NCI-H2081 treated with DMSO at 0.1 percent for 48 hours (cell line): ENCODE measurements at regions not wholly inside any gene's neighbourhood (a gene's known extent, or its start where the extent isn't known, plus 50 kb on each side); places are given as distances from the start of the nearest gene placed in this dataset.
"Not testable (repeated sequence)": the region's sequence is repeated elsewhere in the genome, so short reads cannot be mapped to it uniquely, and the experiment has no call there.

Experiments
- DNase-seq: peaks from one replicate; lab custom pipeline; 2025; lab: John Stamatoyannopoulos, UW

DNA sequence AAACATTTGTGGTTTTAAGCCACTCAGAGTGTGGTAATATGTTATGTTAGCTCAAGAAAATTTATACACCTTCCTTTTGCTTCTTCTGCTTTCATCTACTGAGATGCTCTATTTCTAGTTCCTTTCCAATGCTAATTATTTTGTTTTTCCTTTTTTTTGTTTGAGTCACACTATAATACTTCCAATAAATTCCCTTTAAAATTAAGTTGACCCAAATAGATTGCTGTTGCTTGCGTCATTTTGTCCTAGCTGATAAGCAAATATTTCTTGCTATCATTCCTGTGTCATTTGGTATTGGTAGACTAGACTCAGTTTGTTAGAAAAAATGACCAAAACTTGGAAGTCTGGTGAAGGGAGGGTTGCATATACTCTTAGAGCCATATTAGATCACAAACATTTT, 437.0 kb upstream of the CNTN6 start:
- no peak for DNase-seq

DNA sequence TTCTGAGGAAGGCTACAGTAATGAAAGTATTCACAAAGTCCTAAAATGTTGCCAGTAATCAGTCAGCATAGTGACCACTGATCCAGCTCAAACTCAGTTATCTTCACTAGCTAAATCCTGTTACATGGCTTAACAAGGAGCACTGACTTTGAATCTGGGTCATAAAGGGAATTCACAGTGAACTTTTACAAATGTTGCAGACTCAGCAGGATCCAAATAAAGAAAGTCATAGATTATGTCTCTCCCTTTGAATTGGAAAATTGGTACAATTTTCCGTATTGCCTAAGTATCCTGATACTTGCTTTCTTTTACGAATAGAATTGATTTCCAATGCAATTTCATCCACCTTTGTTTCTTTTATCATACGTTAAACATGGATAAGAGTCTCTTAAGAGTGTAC, 431.5 kb upstream of the CNTN6 start:
- no peak for DNase-seq

GRCh38 chr3:674116-674515, 418.7 kb upstream of the CNTN6 start:
- no peak for DNase-seq

DNA sequence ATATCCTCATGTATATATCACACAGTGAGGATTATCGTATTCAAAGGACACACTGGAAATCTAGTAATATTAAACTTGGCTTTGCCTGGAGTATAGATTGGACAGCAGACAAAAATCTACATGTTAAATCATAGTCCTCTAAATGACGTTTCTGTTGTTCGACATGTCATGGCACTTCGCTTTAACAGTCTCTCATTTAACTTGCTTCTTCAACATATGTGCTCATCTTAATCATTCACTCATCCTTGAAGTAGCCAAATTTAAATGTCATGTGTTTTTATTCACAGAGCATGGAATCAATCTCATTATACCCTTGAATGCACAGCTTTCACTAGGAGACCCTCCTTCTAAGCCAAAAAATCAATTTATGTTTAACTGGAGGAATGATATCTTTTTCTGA, 417.0 kb upstream of the CNTN6 start:
- no peak for DNase-seq

GRCh38 chr3:683770-684169, 409.1 kb upstream of the CNTN6 start:
- DNase-seq = no peak

DNA sequence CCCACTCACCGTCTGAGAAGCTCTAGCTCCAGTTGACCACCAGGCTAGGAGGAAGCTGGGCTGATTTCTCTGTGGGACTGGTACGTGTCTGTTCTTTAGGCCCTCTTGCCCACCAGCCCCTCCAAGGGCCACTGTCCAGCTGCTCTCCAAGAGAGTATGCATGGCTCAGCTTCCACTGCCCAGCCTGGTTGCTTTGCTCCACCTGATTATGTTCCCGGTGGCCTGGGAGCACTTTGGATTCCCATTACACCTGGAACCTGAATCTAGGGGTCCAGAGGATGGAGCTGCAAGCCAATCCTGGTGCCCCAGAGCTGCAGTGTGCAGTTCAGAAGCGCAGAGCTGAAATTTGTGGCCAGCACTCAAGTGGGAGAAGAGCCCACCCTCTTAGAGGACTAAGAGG, 402.1 kb upstream of the CNTN6 start:
- DNase-seq = no peak

- no peak for DNase-seq
Observed at GRCh38 chr3:700514-700913, 392.3 kb upstream of the CNTN6 start.

DNA sequence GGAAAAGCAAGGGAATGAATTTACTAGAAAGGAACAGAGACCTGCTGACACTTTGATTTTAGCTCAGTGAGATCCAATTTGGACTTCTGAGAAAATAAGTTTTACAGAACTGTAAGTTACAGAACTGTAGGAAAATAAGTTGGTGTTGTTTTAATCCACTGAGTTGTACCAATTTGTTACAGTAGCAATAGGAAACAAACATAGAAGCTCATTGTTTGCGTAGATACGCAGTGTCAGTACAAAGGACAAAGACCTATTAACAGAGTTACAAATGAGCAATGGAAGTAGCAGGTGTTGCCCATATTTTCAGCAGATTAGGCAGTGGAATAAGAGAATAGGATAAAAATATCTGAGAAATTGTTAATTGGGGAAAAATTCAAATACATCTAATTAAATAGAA, 385.8 kb upstream of the CNTN6 start:
- DNase-seq = no peak

DNA sequence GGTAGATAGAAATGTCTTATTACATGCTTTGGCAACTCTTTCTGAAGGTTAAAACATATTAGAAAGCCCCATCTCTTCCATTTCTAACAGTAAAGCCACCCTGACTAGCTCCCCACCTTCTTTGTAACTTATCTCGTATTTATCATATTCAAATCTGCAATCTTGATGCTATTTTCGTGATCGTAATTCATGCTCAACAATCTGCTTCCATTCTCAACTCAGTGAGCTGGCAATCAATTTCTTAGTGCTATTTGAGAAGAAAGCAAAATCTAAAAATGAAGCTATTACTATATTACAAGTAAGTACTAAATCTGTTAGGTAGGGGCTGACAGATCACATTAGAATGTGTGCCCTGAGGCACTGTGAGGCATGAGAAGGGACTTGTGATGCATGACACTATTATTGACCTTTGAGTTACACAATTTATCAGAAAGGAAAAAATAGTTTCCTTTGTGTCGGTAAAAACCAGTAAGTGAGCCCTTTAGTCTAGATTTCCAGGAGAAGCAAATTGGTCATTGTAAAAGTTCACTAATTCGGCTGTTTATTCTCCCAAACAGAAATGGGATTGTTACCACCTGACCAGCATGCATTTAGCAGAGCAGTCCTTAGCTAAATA, 379.7 kb upstream of the CNTN6 start:
- DNase-seq = no peak

DNA sequence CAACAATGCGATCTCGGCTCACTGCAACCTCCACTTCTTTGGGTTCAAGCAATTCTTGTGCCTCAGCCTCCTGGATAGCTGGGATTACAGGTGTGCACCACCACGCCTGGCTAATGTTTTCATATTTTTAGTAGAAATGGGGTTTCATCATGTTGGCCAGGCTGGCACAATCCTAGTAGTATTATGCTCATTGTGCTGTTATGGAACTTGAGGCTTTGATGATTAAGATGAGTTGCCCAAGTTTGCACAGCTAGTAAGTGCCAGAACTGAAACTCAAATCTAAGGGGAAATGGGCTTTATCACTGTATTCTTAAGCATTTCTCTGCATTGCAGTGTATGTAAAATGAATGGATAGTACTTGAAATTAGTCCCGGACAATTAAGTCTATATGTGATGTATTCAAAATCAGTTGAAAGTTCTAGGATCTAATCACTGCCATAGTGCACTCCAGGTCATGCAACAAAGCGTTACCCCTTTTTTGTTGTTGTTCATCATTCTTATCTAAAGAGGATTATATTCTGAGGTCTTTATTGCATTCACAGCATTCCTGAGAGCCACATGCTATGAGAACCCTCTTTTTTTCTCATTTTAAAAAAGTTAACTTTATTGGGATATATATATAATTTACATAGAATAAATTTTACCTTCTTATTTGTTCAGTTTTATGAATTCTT, 378.7 kb upstream of the CNTN6 start:
- no peak for DNase-seq

- no peak for DNase-seq
Observed at GRCh38 chr3:721086-721485, 371.7 kb upstream of the CNTN6 start.

GRCh38 chr3:732326-732928, 360.4 kb upstream of the CNTN6 start:
- no peak for DNase-seq

DNA sequence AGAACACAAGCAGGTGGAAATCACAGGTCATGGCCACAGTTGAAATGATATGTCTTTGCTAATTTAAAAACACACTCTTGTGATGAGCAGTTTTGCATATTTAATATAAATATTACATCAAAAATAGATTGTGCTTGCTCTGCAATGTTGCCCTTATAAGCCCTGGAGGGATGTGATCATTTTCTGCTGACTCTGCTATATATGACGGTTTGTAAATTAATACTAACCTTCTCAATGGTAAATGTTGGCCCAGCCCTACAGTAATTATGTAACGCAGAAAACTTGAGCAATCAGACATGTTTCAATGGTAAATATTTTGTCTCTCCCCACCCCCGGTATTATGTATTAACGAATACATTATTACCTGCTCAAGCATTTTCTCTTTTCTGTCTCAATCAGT, 359.5 kb upstream of the CNTN6 start:
- no peak for DNase-seq

DNA sequence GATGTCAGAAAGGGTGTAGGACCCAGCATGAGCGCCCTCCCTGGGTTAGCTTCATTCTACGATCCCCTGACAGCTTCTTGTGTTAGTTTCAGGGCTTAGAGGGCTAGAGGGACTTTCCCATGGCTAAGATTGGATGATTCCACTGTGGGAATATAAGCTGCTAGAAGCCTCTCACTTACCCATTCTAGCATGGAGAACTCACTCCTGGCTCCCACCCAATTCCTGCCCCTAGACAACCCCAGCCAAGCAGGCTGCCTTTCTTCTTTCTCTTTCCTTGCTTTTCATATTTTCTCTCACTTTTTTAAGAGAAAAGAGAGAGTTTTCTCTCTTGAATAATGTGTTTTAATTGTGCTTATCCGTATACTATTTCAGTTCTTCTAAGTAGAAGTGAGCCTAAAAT, 335.1 kb upstream of the CNTN6 start:
- no peak for DNase-seq

DNA sequence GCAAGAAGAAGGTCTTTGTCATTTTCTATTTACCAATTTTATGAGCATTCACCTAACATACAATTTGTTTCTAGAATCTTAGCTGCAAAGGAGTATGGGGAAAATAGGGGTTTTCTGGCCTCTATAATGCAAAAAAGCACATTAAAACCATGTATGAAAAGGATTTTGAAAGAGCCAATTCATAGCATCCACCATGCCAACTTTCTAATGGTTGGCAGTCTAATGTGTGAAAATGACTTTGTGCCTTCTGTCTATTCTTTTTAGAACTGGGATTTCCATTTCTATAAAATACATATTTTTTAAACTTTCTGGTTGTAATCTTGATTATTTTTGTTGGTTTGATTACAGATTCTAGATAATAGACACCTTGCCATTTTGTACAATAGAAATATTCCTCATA, 333.7 kb upstream of the CNTN6 start:
- DNase-seq = no peak

- not testable (repeated sequence) for DNase-seq
Observed at GRCh38 chr3:773433-773832, 319.4 kb upstream of the CNTN6 start.

- DNase-seq = no peak
Observed at GRCh38 chr3:775178-775880, 317.5 kb upstream of the CNTN6 start.

DNA sequence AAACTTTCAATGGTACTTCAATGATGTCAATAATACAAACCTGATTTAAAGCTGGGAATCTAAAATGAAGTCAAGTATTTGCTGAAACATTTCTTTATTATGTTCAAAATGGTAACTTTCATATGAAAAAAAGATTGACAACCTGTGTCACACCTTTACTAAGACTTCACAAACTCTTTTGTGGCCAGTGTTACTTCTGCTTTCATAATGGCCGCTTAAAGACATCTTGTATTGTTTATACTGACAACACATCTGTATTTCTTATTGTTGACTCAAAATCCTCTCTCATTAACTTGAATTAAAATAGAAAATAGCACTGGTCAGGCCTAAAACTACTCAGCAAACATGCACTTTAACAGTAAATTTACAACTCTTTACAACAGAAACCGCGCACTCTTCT, 312.3 kb upstream of the CNTN6 start:
- no peak for DNase-seq

- no peak for DNase-seq
Observed at GRCh38 chr3:791442-791841, 301.4 kb upstream of the CNTN6 start.

- DNase-seq = no peak
Observed at GRCh38 chr3:792630-793029, 300.2 kb upstream of the CNTN6 start.

DNA sequence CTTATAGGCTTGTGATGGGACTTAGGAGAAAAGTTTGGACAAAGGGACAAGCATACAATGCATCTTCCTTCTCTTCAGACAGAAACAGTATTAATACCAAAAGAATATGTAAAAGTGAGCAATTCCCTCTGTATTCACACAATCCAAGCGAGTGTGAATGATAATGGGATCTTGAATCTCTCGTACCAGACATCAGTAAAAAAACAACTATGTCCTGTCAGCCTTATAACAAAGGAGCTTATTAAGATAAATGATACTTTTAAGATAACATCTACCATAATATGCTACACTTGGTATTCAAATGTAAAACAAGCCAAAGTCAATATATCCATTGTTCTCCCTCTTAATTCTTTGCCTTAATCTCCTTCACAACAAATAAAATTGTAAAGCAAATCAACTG, 288.6 kb upstream of the CNTN6 start:
- no peak for DNase-seq

DNA sequence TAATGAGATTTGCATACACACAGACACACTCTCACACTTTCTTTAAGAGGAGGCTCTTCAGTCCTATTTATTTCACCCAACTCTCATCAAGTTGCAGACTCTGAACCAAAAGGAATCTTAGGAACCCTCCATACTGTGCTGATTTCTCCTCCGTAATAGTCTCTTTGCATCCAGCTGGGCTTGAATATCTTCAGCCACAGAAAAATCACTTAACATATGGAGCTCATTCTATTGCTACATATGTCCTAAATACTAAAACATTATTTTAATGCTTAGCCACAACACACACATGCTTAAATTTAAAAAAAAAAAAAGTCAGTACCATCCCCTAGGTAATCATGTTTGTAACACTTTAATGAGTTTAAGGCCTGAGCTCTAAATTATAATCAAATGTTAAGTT, 287.5 kb upstream of the CNTN6 start:
- no peak for DNase-seq

GRCh38 chr3:806006-806405, 286.8 kb upstream of the CNTN6 start:
- no peak for DNase-seq
